Erythroblast (primary cell): ENCODE measurements at regions not wholly inside any gene's neighbourhood (a gene's known extent, or its start where the extent isn't known, plus 50 kb on each side); places are given as distances from the start of the nearest gene placed in this dataset.

Source experiments
- GATA1 ChIP-seq: IDR thresholded peaks from 2 replicates; pipeline ENCODE4 v1.6.1; 2011; ENCODE audit warnings: low read depth, mild to moderate bottlenecking, control low read depth, low read length, moderate library complexity
- POLR2A ChIP-seq: IDR thresholded peaks from 2 replicates; pipeline ENCODE4 v1.6.1; 2011; ENCODE audit warnings: mild to moderate bottlenecking, low read length

GRCh38 chr6:149186873-149187272 is 130.6 kb upstream of the TAB2 start:
- TF ChIP-seq POLR2A (no peak), GATA1 (no peak)
